ENCODE measurements at regions not wholly inside any gene's neighbourhood (a gene's known extent, or its start where the extent isn't known, plus 50 kb on each side); places are given as distances from the start of the nearest gene placed in this dataset.

DNA sequence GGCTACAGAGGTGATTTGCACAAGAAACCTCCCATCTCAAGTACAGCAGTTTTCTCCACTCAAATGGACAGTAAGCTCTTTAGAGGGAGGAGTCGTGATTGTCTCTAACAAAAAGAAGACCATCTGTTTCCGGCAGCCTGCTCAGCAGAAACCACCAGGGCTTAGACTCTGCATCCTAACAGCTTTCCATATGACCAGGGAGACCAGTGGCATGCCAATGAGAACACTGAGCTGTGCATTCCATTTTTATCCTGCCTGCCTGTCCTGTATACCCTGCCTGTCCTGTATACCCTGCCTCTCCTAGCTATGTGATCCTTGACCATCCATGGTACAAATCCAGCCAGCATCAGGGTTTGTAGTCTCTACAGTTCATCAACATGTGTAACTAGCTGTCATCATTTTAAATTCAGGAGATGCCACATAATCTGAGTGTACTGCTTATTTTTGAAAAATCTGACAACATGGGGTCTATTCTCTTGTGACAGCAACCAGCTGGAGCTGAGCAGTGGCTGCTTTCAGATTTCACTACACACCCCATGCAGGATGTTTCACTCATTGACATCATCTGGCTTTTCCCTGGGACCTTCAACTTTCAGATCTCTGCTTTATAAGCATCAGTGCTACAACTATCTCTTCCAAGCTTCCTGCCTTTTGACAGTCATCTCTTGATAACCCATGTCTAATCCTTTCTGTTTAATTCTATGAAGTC, 50.5 kb upstream of the POU2AF2 start:
- Histone ChIP-seq H3K4me3 (ENCODE audit: insufficient read depth, low read depth, low read length) (no peak overlapping the region), H3K27me3 (ENCODE audit: control insufficient read depth, insufficient read depth, low read length) (no peaks in the 10 kb centered on the region), H3K36me3 (replicated peaks; ENCODE audit: control insufficient read depth, insufficient read depth, low read length) (no peaks in the 10 kb centered on the region)
- DNase-seq = no peak

DNA sequence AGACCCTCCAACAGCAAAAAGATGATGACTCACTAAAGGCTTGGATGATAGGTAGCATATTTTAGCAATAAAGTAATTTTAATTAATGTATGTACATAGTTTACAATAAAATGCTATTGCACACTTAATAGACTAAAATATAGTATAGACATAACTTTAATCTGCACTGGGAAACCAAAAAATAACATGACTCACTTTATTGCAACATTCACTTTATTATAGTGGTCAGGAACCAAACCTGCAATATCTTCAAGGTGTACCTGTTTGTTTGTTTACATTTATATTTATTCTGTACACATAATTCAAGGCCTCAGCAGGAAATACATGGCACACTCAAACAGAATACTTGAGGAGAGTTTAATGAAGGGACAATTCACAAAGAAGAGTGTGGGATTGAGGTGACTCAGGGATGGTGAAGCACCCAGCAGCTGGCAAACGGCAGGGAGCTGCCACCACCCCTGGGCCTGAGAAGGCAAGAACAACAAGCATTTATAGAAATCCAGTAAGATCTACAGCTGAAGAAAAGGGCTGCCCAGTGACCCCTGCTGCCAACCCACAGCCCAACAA, 51.5 kb upstream of the POU2AF2 start:
- H3K4me3 ChIP-seq (ENCODE audit: insufficient read depth, low read depth, low read length) = no peak overlapping the region
- H3K27me3 ChIP-seq (ENCODE audit: control insufficient read depth, insufficient read depth, low read length) = no peaks in the 10 kb centered on the region
- H3K36me3 ChIP-seq (replicated peaks; ENCODE audit: control insufficient read depth, insufficient read depth, low read length) = no peaks in the 10 kb centered on the region
- no peak for DNase-seq

DNA sequence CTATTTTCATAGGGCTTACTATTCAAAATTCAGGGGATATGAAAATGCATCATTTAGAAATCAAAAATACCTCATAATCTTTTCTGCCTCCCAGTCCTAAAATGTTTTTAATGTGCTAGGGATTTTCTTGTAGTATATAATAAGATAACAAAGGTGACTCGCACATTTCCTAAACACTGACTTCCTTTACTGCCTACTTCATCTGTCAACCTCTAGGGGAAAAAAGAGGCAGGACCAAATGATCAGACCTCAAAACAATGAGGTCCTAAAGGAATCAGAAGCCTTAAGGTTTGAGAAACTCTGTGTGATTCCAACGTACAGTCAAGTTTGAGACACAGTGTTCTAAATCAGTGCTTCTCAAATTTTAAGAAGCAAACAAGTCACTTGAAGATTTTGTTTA, 56.1 kb upstream of the POU2AF2 start:
- Histone ChIP-seq H3K27me3 (ENCODE audit: control insufficient read depth, insufficient read depth, low read length) (no peaks in the 10 kb centered on the region), H3K4me3 (ENCODE audit: insufficient read depth, low read depth, low read length) (no peak overlapping the region), H3K36me3 (replicated peaks; ENCODE audit: control insufficient read depth, insufficient read depth, low read length) (no peaks in the 10 kb centered on the region)
- DNase-seq = peak; percentile 27

DNA sequence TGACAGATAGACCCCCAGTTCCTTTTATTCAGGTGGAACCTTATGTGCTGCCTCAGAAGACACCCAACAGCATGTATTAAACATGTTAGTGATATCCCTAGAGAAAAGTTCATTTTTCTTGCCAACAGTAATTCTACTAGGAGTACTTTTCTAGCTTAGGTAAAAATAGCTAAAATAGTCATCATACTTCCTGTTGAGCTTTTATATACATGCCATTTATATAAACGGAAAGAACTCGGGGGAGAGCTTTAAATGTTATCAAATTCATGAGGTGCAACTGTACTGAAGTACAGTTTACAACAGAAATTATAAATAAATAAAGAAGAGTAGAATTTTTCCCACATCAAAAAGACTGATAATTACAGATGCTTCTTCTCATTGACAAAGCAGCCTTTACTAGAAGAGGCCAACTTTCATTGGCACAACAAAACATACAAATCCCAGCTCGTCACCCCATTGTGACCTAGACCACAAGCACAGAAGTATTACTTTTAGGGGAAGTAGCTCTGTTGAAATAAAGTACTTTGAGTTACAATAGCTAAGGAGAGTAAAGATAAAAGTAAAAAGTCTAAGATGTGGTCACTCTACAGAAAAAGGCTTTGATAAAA, 59.1 kb upstream of the POU2AF2 start:
- H3K4me3 ChIP-seq (ENCODE audit: insufficient read depth, low read depth, low read length) = no peak overlapping the region
- no peaks in the 10 kb centered on the region for H3K27me3 ChIP-seq (ENCODE audit: control insufficient read depth, insufficient read depth, low read length)
- no peaks in the 10 kb centered on the region for H3K36me3 ChIP-seq (replicated peaks; ENCODE audit: control insufficient read depth, insufficient read depth, low read length)
- DNase-seq = no peak

DNA sequence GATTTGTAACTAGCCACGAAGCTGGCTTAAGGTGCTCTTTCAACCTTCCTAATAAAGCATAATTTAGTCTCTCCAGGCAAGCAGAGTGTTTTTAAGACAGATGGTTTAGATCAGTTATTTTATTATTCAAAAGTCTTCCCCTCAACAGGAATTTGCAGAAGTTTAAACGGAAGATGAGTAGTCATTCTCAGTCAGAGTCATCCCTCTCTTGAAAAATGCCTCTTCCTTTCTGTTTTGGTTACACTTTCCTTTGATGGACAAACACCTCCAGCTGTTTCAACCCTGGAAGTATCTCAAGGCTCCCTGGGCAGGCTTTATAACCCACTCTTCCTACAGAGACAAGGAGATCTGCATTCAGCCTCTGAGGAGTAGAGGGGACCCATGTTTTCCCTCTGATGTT, 60.3 kb upstream of the POU2AF2 start:
- no peaks in the 10 kb centered on the region for H3K27me3 ChIP-seq (ENCODE audit: control insufficient read depth, insufficient read depth, low read length)
- H3K4me3 ChIP-seq (ENCODE audit: insufficient read depth, low read depth, low read length) = no peak overlapping the region
- H3K36me3 ChIP-seq (replicated peaks; ENCODE audit: control insufficient read depth, insufficient read depth, low read length) = no peaks in the 10 kb centered on the region
- DNase-seq = peak; percentile 7

DNA sequence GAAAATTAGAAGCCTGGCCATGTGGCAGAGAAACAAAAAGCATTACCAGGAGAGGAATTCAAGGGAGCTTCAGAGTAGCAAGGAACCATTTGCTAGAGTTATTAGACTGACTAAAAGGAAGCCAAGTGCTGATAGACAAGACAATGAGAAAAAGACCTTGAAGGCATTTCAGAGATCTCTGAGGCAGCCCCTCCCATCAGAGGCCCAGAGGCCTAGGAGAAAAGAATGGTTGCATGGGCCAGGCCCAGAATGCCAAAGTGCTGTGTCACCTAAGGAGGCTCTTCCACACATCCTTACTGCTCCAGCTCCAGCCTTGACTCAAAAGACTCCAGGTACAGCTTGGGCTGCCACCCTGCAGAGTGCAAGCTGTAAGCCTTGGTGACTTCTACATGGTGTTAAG, 61.8 kb upstream of the POU2AF2 start:
- Histone ChIP-seq H3K4me3 (ENCODE audit: insufficient read depth, low read depth, low read length) (no peak overlapping the region), H3K36me3 (replicated peaks; ENCODE audit: control insufficient read depth, insufficient read depth, low read length) (no peaks in the 10 kb centered on the region), H3K27me3 (ENCODE audit: control insufficient read depth, insufficient read depth, low read length) (no peaks in the 10 kb centered on the region)
- no peak for DNase-seq

DNA sequence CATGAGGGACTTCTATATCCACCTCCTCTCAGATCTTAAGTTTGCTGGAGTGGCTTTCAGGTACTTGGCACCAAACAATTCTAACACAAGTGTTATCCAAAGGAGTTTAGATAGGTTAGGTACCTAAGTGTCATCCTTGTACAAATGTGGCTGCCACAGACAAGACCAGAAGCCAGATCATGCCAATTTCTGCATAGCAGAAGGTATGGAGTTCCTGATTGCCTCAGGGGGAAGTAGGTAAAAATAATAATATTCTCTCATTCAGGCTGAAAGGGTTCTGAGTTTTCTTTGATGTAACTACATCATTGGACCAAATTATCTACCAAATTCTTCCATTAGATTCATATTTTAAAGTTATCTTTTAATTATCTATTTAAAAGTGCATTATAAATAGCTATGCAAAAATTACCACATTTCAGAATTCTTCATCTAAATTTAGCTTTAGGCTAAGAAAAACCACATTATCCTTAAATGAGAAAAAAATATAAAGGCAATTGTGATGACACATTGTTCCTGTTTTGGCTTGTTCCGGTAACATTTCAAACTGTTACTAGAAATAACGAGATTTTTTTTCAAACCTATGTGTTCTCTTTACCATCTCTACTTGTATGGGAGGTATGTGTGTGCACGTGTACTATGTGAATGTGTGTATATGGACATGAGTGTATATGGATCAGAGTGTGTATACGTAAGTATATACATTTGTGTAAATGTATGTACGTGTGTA, 66.2 kb upstream of the POU2AF2 start:
- Histone ChIP-seq H3K4me3 (ENCODE audit: insufficient read depth, low read depth, low read length) (no peak overlapping the region), H3K36me3 (replicated peaks; ENCODE audit: control insufficient read depth, insufficient read depth, low read length) (no peaks in the 10 kb centered on the region), H3K27me3 (ENCODE audit: control insufficient read depth, insufficient read depth, low read length) (no peaks in the 10 kb centered on the region)
- no peak for DNase-seq

DNA sequence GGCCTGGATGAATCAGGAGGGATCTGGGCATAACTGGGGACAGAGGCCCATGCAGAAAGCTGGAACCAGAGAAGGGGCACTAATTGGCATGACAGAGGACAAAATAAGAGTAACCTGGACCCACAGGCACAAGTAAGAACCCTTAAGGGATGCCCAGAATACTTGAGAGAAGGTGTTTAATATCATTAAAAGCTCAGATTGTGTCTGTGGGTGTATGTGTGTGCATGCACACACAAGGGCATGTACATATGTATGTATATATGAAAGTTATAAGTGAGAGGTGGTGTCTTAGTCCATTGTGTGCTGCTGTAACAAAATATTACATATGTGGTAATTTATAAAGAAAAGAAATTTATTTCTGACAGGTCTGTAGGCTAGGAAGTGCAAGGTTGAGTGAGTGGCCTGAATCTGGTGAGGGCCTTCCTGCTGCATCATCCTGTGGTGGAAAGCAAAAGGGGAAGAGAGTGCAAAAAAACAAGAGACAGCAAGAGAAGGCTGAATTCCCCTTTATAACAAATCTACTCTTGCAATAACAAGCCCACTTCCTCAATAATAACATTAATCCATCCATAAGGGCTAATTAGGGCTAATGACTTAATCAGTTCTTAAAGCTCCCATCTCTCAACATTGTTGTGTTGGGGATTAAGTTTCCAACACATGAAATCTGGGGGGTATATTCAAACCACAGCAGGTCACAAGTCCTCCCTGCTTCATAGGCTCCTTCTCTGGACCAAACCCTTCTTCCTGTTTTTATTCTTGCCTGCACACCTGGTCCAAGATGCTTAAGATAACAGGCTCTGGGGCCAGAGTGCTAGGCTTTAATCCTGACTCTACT, 68.3 kb upstream of the POU2AF2 start:
- Histone ChIP-seq H3K27me3 (ENCODE audit: control insufficient read depth, insufficient read depth, low read length) (no peaks in the 10 kb centered on the region), H3K4me3 (ENCODE audit: insufficient read depth, low read depth, low read length) (no peak overlapping the region), H3K36me3 (replicated peaks; ENCODE audit: control insufficient read depth, insufficient read depth, low read length) (no peaks in the 10 kb centered on the region)
- no peak for DNase-seq

DNA sequence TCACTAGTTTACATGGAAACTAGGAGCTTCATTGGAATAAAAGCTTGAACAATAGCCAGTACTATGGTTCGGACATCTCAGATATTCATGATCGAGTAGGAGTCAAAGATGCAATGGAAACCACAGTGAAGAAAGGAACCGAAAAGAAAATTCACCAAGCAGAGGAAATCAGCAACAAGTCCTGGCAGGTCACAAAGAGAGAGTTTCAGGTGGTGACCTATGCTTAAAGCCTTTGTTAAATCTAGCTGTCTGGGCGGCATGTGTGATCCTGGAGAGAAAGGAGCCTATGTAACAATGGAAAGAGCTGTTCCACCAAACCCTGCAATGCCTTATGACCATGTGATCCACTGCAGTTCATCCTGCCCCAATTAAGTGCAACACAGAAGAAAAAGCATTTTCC, 68.9 kb upstream of the POU2AF2 start:
- Histone ChIP-seq H3K27me3 (ENCODE audit: control insufficient read depth, insufficient read depth, low read length) (no peaks in the 10 kb centered on the region), H3K4me3 (ENCODE audit: insufficient read depth, low read depth, low read length) (no peak overlapping the region), H3K36me3 (replicated peaks; ENCODE audit: control insufficient read depth, insufficient read depth, low read length) (no peaks in the 10 kb centered on the region)
- DNase-seq = no peak

DNA sequence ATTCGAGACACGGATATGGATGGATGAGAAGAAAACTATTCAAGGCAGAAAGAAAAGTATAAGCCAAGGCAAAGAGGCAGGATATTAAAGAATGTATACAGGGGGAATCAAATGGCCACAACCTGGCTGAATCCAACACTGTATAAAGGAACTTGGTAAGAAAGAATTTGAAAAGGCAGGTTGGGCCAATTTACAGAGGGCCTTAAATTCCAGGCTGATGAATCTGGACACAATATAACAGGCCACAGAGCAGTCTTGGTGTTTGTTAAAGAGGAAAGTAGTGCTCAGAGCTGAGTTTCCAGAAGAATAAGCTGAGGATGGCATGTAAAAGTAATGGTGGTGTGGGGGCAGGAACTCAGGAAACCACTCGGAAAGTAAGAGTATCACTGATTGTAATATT, 72.3 kb upstream of the POU2AF2 start:
- Histone ChIP-seq H3K36me3 (replicated peaks; ENCODE audit: control insufficient read depth, insufficient read depth, low read length) (no peaks in the 10 kb centered on the region), H3K27me3 (ENCODE audit: control insufficient read depth, insufficient read depth, low read length) (no peaks in the 10 kb centered on the region), H3K4me3 (ENCODE audit: insufficient read depth, low read depth, low read length) (no peak overlapping the region)
- DNase-seq = no peak

DNA sequence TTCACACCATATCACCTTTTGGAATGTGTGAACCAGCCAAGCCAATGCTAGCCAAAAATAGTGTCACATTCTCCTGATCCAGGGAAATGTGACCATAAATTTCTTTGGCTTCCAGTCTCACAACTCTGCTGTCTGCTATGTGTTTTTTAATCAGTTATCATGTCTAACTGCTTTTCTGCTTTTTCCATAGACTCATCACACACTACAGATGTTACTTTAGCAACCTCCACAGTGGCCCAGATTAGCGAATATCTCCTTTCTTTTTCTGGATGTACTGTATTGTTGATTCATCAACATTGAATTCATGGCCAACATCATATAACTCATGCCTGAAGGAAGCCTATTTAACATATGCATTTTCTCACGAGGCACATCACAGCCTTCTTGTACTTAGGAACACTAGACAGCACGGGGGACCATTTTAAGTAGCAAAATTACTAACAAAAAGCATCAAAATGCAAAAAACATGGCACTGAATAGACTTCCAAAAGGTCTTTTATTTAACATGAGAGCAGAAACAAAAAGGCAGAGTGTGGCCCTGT, 73.1 kb upstream of the POU2AF2 start:
- H3K36me3 ChIP-seq (replicated peaks; ENCODE audit: control insufficient read depth, insufficient read depth, low read length) = no peaks in the 10 kb centered on the region
- no peak for DNase-seq
- no peak overlapping the region for H3K4me3 ChIP-seq (ENCODE audit: insufficient read depth, low read depth, low read length)
- H3K27me3 ChIP-seq (ENCODE audit: control insufficient read depth, insufficient read depth, low read length) = no peaks in the 10 kb centered on the region

DNA sequence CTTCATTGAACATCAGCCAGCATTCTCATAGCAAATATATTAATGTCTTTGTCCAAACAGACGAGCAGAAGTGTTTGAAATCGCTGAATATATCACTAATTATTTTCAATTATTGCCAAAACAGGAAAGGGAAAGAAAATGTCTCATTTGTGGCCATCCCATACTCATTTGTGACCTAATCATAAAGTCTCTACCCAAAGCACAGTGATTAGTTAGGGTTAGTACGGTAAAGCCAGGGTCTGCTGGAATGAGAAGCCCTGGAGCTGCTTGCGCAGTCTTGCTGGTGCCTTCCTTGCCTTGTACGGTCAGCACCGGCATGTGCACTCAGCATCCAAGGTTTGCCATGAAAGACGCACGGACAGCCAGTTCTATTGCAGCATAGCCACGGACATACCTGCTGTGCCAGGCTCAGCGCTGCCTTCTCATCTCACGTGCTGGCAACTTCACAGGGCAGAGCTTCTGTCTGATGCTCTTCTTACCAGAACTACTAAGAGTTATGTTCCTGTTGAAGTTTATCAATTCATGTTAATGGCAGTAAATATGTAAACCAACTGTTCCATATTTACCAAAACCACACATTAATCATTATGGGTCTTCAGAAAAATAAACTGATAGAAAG, 74.7 kb upstream of the POU2AF2 start:
- DNase-seq = no peak
- H3K27me3 ChIP-seq (ENCODE audit: control insufficient read depth, insufficient read depth, low read length) = no peaks in the 10 kb centered on the region
- H3K4me3 ChIP-seq (ENCODE audit: insufficient read depth, low read depth, low read length) = no peak overlapping the region
- no peaks in the 10 kb centered on the region for H3K36me3 ChIP-seq (replicated peaks; ENCODE audit: control insufficient read depth, insufficient read depth, low read length)

DNA sequence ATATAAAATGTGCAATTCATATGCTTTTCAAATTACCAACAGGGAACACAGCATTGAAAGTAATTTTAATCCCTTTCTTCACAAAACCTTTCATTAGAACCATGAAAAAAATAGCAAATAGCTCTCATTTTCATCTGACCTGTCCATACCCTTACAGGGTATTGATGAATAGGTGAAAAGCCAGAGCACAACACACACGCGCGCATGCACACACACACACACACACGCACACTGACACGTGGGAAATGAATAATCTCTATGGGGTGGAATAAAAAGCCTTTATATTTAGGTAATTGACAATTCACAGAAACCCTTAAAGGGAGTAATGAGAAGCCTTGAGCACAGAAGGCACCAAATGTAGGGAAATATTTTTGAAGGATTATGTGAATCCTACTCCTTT, 76.2 kb upstream of the POU2AF2 start:
- no peak for DNase-seq
- Histone ChIP-seq H3K36me3 (replicated peaks; ENCODE audit: control insufficient read depth, insufficient read depth, low read length) (no peaks in the 10 kb centered on the region), H3K27me3 (ENCODE audit: control insufficient read depth, insufficient read depth, low read length) (no peaks in the 10 kb centered on the region), H3K4me3 (ENCODE audit: insufficient read depth, low read depth, low read length) (no peak overlapping the region)

DNA sequence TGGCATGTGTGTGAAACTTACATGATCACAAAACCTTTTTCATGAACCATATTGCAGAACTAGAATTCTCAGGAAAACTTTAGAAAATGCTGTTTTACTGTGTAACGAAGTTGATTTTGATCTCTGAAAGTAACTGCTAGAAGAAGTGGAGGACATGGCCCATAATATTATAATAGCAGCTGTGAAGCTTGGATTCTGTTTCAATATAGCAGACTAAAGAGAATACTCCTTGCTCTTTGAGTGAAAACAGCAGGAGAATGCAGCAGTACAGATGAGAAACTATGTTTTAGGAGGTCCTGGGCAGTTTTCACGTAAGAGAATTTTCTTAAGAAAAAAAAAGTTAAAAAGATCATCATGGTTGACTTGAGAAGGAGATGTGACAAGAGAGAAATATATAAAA, 76.7 kb upstream of the POU2AF2 start:
- Histone ChIP-seq H3K4me3 (ENCODE audit: insufficient read depth, low read depth, low read length) (no peak overlapping the region), H3K27me3 (ENCODE audit: control insufficient read depth, insufficient read depth, low read length) (no peaks in the 10 kb centered on the region), H3K36me3 (replicated peaks; ENCODE audit: control insufficient read depth, insufficient read depth, low read length) (no peaks in the 10 kb centered on the region)
- no peak for DNase-seq

Data from H7 (cell line).